SH-SY5Y (cell line): ENCODE measurements at regions not wholly inside any gene's neighbourhood (a gene's known extent, or its start where the extent isn't known, plus 50 kb on each side); places are given as distances from the start of the nearest gene placed in this dataset.

Source experiments
- GATA2 ChIP-seq: IDR thresholded peaks from 2 replicates; pipeline ENCODE4 v1.6.1; 2011; ENCODE audit warnings: mild to moderate bottlenecking, low read depth, low read length
- GATA3 ChIP-seq: IDR thresholded peaks from 2 replicates; pipeline ENCODE4 v1.6.1; 2011; ENCODE audit warnings: low read depth, mild to moderate bottlenecking, low read length, moderate library complexity

DNA sequence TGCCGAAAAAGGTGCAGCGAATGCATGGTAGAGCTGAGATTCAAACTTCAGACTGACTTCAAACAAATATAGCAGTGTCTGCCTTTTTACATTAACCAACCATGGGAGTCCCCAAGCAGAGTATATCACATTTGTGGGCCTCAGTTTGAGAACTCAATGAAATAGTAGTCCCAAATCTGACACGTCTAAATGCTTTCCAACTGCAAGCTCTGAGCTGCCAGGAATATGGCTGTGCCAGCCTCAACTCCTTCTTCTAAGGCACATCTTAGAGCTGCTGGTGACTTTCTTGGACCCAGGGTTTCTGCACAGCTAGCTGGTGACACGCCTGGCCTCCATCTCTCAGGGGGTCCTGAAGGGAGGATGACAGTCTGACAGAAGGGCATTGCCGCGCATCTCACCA, 78.8 kb upstream of the SLC2A1 start:
- TF ChIP-seq GATA3 (no peak), GATA2 (no peak)
